BLaER1 (cell line): ENCODE measurements at regions not wholly inside any gene's neighbourhood (a gene's known extent, or its start where the extent isn't known, plus 50 kb on each side); places are given as distances from the start of the nearest gene placed in this dataset.

Experiments used
- H3K27ac ChIP-seq: shearing (Covaris generic); formaldehyde crosslinking; 2 replicates; pipeline ENCODE4 v1.8.1; 2022
- H3K27me3 ChIP-seq: shearing (Covaris generic); formaldehyde crosslinking; 2 replicates; pipeline ENCODE4 v1.8.1; 2022
- H3K36me3 ChIP-seq: shearing (Covaris generic); formaldehyde crosslinking; 2 replicates; pipeline ENCODE4 v1.8.1; 2022
- H3K4me1 ChIP-seq: shearing (Covaris generic); formaldehyde crosslinking; 2 replicates; pipeline ENCODE4 v1.8.1; 2022
- H3K4me2 ChIP-seq: shearing (Covaris generic); formaldehyde crosslinking; 2 replicates; pipeline ENCODE4 v1.8.1; 2022
- H3K4me3 ChIP-seq: shearing (Covaris generic); formaldehyde crosslinking; 2 replicates; pipeline ENCODE4 v1.8.1; 2022
- H3K9ac ChIP-seq: shearing (Covaris generic); formaldehyde crosslinking; 2 replicates; pipeline ENCODE4 v1.8.1; 2022
- H3K9me3 ChIP-seq: shearing (Covaris generic); formaldehyde crosslinking; 2 replicates; pipeline ENCODE4 v1.8.1; 2022
- H4K20me1 ChIP-seq: shearing (Covaris generic); formaldehyde crosslinking; 2 replicates; pipeline ENCODE4 v1.8.1; 2022
- Cebpa-rat ChIP-seq: shearing (Covaris generic); IDR thresholded peaks from 2 replicates; pipeline ENCODE4 v1.8.1; 2022

GRCh38 chr2:878245-878930 lies 72.3 kb upstream of the SNTG2 start:
- Histone ChIP-seq H3K27ac (no peak overlapping the region), H3K27me3 (no peaks in the 10 kb centered on the region), H3K36me3 (no peaks in the 10 kb centered on the region)

DNA sequence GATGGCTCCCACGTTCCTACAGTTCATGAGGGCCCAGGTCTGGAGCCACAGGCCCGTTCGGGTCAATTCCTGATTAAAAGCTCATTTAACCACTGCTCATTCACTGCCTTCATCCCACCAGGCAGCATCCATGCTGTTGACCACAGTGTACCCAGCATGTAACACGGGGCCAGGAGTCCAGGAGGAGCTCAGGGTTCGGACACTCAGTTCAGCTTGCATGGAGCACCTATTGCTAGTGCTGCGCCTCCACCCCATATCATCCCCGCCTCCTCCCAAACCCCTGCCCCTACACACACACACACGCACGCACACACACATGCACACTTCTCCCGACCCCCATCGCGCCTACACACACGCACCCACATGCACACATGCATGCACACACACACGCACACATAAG lies 72.9 kb upstream of the SNTG2 start:
- no peak overlapping the region for H3K4me2 ChIP-seq
- H3K4me1 ChIP-seq, result peaks cover 15% of the 10 kb centered on the region
- H3K36me3 ChIP-seq, result no peaks in the 10 kb centered on the region
- no peak overlapping the region for H3K4me3 ChIP-seq
- no peaks in the 10 kb centered on the region for H3K27me3 ChIP-seq
- H3K9ac ChIP-seq, result no peak overlapping the region
- H3K27ac ChIP-seq, result no peak overlapping the region
- H3K9me3 ChIP-seq, result peaks cover 8% of the 10 kb centered on the region; the same call in 1 of the 2 replicates
- no peak for TF ChIP-seq Cebpa-rat
- H4K20me1 ChIP-seq, result no peaks in the 10 kb centered on the region

More at GRCh38 chr2:878245-878930, 72.3 kb upstream of the SNTG2 start:
- TF ChIP-seq Cebpa-rat, result no peak
- Histone ChIP-seq H3K9ac (no peak overlapping the region), H3K9me3 (peaks cover 8% of the 10 kb centered on the region; the same call in 1 of the 2 replicates), H3K4me2 (no peak overlapping the region), H3K4me1 (peaks cover 9% of the 10 kb centered on the region), H3K4me3 (no peak overlapping the region), H4K20me1 (no peaks in the 10 kb centered on the region)

- Histone ChIP-seq H4K20me1 (no peaks in the 10 kb centered on the region), H3K36me3 (no peaks in the 10 kb centered on the region), H3K27ac (no peak overlapping the region), H3K4me2 (no peak overlapping the region), H3K4me1 (peaks cover 25% of the 10 kb centered on the region), H3K9me3 (peaks cover 8% of the 10 kb centered on the region; the same call in 1 of the 2 replicates), H3K27me3 (no peaks in the 10 kb centered on the region), H3K9ac (no peak overlapping the region), H3K4me3 (no peak overlapping the region)
- no peak for TF ChIP-seq Cebpa-rat
These were observed 74.7 kb upstream of the SNTG2 start for GRCh38 chr2:875687-876615.

- H3K4me3 ChIP-seq, result no peak overlapping the region
- no peak overlapping the region for H3K9ac ChIP-seq
These were observed 76.7 kb upstream of the SNTG2 start for GRCh38 chr2:873651-874580.

DNA sequence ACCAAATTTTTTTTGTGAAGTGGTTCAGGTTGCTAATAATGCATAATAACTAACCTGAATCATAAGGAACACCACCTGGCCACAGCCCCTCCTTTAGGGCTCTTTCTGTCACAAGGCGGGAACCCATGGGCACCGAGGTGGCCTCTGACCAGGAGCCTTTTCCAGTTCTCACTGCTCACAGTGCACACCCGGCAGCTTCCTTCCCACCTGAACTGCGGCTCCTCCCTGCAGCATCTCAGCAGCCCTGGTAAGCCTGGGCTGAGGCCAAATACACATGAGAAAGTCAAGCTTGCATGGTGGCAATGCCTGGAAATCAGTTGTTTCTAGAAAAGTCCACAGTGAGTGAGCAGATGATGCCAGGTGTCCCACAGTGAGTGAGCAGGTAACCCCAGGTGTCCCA lies 77.6 kb upstream of the SNTG2 start:
- Histone ChIP-seq H3K4me3 (no peak overlapping the region), H3K4me2 (no peak overlapping the region), H3K36me3 (no peaks in the 10 kb centered on the region), H3K4me1 (peaks cover 44% of the 10 kb centered on the region), H3K9ac (no peak overlapping the region), H3K27me3 (no peaks in the 10 kb centered on the region), H3K27ac (no peak overlapping the region), H4K20me1 (no peaks in the 10 kb centered on the region), H3K9me3 (no peaks in the 10 kb centered on the region)
- TF ChIP-seq Cebpa-rat, result no peak

More at GRCh38 chr2:873651-874580, 76.7 kb upstream of the SNTG2 start:
- Histone ChIP-seq H4K20me1 (no peaks in the 10 kb centered on the region), H3K4me1 (peaks cover 44% of the 10 kb centered on the region), H3K27ac (no peak overlapping the region), H3K9me3 (no peaks in the 10 kb centered on the region), H3K27me3 (no peaks in the 10 kb centered on the region), H3K36me3 (no peaks in the 10 kb centered on the region), H3K4me2 (no peak overlapping the region)
- TF ChIP-seq Cebpa-rat, result no peak

- H3K27me3 ChIP-seq, result no peaks in the 10 kb centered on the region
- H3K27ac ChIP-seq, result no peak overlapping the region
- no peak for TF ChIP-seq Cebpa-rat
- no peak overlapping the region for H3K9ac ChIP-seq
- peaks cover 49% of the 10 kb centered on the region for H3K4me1 ChIP-seq
- H4K20me1 ChIP-seq, result no peaks in the 10 kb centered on the region
- H3K36me3 ChIP-seq, result no peaks in the 10 kb centered on the region
- no peak overlapping the region for H3K4me3 ChIP-seq
- H3K9me3 ChIP-seq, result no peaks in the 10 kb centered on the region
- H3K4me2 ChIP-seq, result peak overlapping the region; percentile 84
These were observed 78.5 kb upstream of the SNTG2 start for GRCh38 chr2:871926-872680.

- Histone ChIP-seq H3K36me3 (no peaks in the 10 kb centered on the region), H3K27ac (no peak overlapping the region), H4K20me1 (no peaks in the 10 kb centered on the region), H3K4me2 (peak overlapping the region; percentile 84), H3K27me3 (no peaks in the 10 kb centered on the region), H3K4me1 (peaks cover 58% of the 10 kb centered on the region), H3K9ac (no peak overlapping the region), H3K4me3 (no peak overlapping the region), H3K9me3 (no peaks in the 10 kb centered on the region)
- no peak for TF ChIP-seq Cebpa-rat
These were observed 79.4 kb upstream of the SNTG2 start for GRCh38 chr2:871175-871727.

DNA sequence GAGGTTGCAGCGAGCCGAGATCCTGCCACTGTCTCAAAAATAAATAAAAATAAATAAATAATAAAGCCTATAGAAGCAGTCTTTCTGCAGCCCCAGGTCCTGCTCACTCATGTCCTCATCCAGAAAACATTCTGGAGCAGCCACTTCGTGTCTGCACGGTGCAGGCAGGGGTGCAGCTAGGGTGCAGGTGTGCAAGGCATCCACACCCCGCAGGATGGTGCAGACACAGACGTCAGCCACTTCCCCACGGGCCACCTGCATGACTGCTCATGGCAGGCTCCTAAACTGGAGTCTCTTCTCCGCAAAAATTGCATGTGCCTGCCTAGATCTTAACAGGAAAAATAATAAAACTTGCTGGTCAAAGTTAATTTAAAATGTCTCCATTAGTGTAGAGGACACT lies 80.2 kb upstream of the SNTG2 start:
- Histone ChIP-seq H4K20me1 (no peaks in the 10 kb centered on the region), H3K4me3 (no peak overlapping the region), H3K9ac (peak overlapping the region; percentile 56; the same call in 1 of the 2 replicates), H3K27me3 (no peaks in the 10 kb centered on the region), H3K27ac (no peak overlapping the region), H3K9me3 (no peaks in the 10 kb centered on the region), H3K4me2 (peak overlapping the region; percentile 84), H3K4me1 (peaks cover 63% of the 10 kb centered on the region), H3K36me3 (no peaks in the 10 kb centered on the region)
- no peak for TF ChIP-seq Cebpa-rat

DNA sequence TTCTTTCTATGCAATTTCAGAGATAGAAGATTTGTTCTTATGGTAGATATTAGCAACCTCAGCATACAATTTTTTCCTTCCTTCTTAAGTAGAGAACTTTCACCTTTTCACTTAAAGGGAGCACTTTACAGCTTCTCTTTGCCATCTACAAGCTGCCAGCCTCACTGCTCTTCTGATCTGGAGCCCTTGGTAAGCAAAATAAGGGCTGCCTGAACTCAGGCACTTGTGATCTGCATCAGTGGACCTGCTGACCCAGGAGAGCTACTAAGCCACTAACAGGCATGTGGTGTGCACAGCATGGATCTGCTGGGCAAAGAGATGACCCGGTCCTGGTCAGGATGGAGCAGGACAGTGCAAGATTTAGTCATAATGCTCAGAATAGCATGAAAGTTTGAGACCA lies 80.8 kb upstream of the SNTG2 start:
- no peak for TF ChIP-seq Cebpa-rat
- peaks cover 63% of the 10 kb centered on the region for H3K4me1 ChIP-seq
- peak overlapping the region; percentile 56 for H3K9ac ChIP-seq
- H3K9me3 ChIP-seq, result no peaks in the 10 kb centered on the region
- H3K36me3 ChIP-seq, result no peaks in the 10 kb centered on the region
- no peaks in the 10 kb centered on the region for H3K27me3 ChIP-seq
- H3K4me2 ChIP-seq, result peak overlapping the region; percentile 84
- no peak overlapping the region for H3K27ac ChIP-seq
- no peaks in the 10 kb centered on the region for H4K20me1 ChIP-seq
- 0 out of 2 replicates have a peak overlapping the region, but pooled peaks have one; percentile 3 for H3K4me3 ChIP-seq
